ENCODE measurements at regions not wholly inside any gene's neighbourhood (a gene's known extent, or its start where the extent isn't known, plus 50 kb on each side); places are given as distances from the start of the nearest gene placed in this dataset.
"Not testable (repeated sequence)": the region's sequence is repeated elsewhere in the genome, so short reads cannot be mapped to it uniquely, and the experiment has no call there.

- no peak for DNase-seq
Measured at GRCh38 chr5:124512236-124512635, 234.2 kb downstream of the ZNF608 start.

GRCh38 chr5:124511791-124512190 lies 234.6 kb downstream of the ZNF608 start:
- DNase-seq = no peak

GRCh38 chr5:124507688-124508087 lies 238.8 kb downstream of the ZNF608 start:
- no peak for DNase-seq

- DNase-seq = no peak
Measured at GRCh38 chr5:124504081-124504916, 242.1 kb downstream of the ZNF608 start.

GRCh38 chr5:124502551-124502950 lies 243.9 kb downstream of the ZNF608 start:
- DNase-seq = no peak

- not testable (repeated sequence) for DNase-seq
Measured at GRCh38 chr5:124499818-124500217, 246.6 kb downstream of the ZNF608 start.

- DNase-seq = not testable (repeated sequence)
Measured at GRCh38 chr5:124496968-124497367, 249.5 kb downstream of the ZNF608 start.

GRCh38 chr5:124494540-124495116 lies 251.8 kb downstream of the ZNF608 start:
- no peak for DNase-seq

- no peak for DNase-seq
Measured at GRCh38 chr5:124492444-124493224, 253.8 kb downstream of the ZNF608 start.

- not testable (repeated sequence) for DNase-seq
Measured at GRCh38 chr5:124490315-124490714, 256.1 kb downstream of the ZNF608 start.

GRCh38 chr5:124481419-124481818 lies 265.0 kb downstream of the ZNF608 start:
- DNase-seq = no peak

- DNase-seq = no peak
Measured at GRCh38 chr5:124480964-124481363, 265.5 kb downstream of the ZNF608 start.

- DNase-seq = no peak
Measured at GRCh38 chr5:124480022-124480421, 266.4 kb downstream of the ZNF608 start.

GRCh38 chr5:124478264-124478663 lies 268.2 kb downstream of the ZNF608 start:
- DNase-seq = no peak

- no peak for DNase-seq
Measured at GRCh38 chr5:124477577-124477976, 268.9 kb downstream of the ZNF608 start.

- DNase-seq = no peak
Measured at GRCh38 chr5:124477062-124477461, 269.4 kb downstream of the ZNF608 start.

- DNase-seq = no peak
Measured at GRCh38 chr5:124474528-124475215, 271.8 kb downstream of the ZNF608 start.

- DNase-seq = no peak
Measured at GRCh38 chr5:124468671-124469411, 277.6 kb downstream of the ZNF608 start.

GRCh38 chr5:124467745-124468144 lies 278.7 kb downstream of the ZNF608 start:
- no peak for DNase-seq

GRCh38 chr5:124466011-124466410 lies 280.4 kb downstream of the ZNF608 start:
- DNase-seq = no peak

GRCh38 chr5:124463851-124464250 lies 282.6 kb downstream of the ZNF608 start:
- DNase-seq = no peak

- no peak for DNase-seq
Measured at GRCh38 chr5:124462751-124463150, 283.7 kb downstream of the ZNF608 start.

Data from left kidney (tissue), 1 donor.